ENCODE measurements at regions not wholly inside any gene's neighbourhood (a gene's known extent, or its start where the extent isn't known, plus 50 kb on each side); places are given as distances from the start of the nearest gene placed in this dataset.

DNA sequence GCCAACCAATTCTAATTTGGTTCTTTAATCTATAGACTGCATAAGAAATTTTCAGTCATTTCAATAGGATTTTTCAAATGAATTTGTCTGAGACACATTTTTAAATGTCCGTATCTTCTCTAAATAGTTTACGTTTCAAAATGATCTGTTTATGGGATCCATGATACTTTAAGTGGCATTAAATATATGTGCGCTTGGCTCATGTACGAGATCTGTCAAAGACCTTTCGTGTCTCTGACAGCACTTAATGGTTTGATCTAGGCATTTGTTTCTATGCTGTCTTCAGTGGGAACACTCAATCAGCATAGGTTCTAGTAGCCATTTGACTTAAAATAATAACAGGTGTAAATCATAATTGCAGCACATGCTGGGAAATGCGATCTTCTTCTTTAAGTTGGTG is 731.0 kb downstream of the CENPC start:
- Histone ChIP-seq H3K9ac (ENCODE audit: insufficient read depth, low read length) (no peak overlapping the region), H3K4me2 (ENCODE audit: extremely low read depth, insufficient read depth, low read length) (no peak overlapping the region), H2AFZ (ENCODE audit: low read length) (no peak overlapping the region), H3K27me3 (ENCODE audit: control insufficient read depth, insufficient read depth, low read length) (no peaks in the 10 kb centered on the region), H3K36me3 (ENCODE audit: control insufficient read depth, insufficient read depth, low read length) (no peaks in the 10 kb centered on the region), H3K4me1 (ENCODE audit: control insufficient read depth, extremely low read depth, insufficient read depth, low read length) (no peaks in the 10 kb centered on the region), H3K79me2 (ENCODE audit: control insufficient read depth, insufficient read depth, low read length) (no peaks in the 10 kb centered on the region), H3K9me3 (ENCODE audit: control insufficient read depth, insufficient read depth, low read depth, low read length) (no peaks in the 10 kb centered on the region), H3K4me3 (replicated peaks in 1 of 4; ENCODE audit: control extremely low read depth in 1 of 4, insufficient read depth in 1 of 4, low read depth in 3 of 4, low read length in 4 of 4) (no peak overlapping the region), H4K20me1 (ENCODE audit: control insufficient read depth, extremely low read depth, insufficient read depth, low read length) (no peaks in the 10 kb centered on the region), H3K27ac (ENCODE audit: insufficient read depth, low read length) (no peak overlapping the region)
- DNase-seq (ENCODE audit: low read depth in 2 of 2): no peak
- no peak for TF ChIP-seq EZH2 (IDR thresholded peaks at IDR 0.05; ENCODE audit: low read length, missing control alignments)
- TF ChIP-seq CTCF (conservative IDR thresholded peaks at IDR 0.05 in 1 of 2, IDR thresholded peaks at IDR 0.05 in 1 of 2; ENCODE audit: low read depth in 1 of 2, low read length in 2 of 2): no peak

- no peak for TF ChIP-seq EZH2 (IDR thresholded peaks at IDR 0.05; ENCODE audit: low read length, missing control alignments)
- TF ChIP-seq CTCF (conservative IDR thresholded peaks at IDR 0.05 in 1 of 2, IDR thresholded peaks at IDR 0.05 in 1 of 2; ENCODE audit: low read depth in 1 of 2, low read length in 2 of 2): no peak
- no peak overlapping the region for H2AFZ ChIP-seq (ENCODE audit: low read length)
- H3K4me3 ChIP-seq (replicated peaks in 1 of 4; ENCODE audit: control extremely low read depth in 1 of 4, insufficient read depth in 1 of 4, low read depth in 3 of 4, low read length in 4 of 4): no peak overlapping the region
- H3K36me3 ChIP-seq (ENCODE audit: control insufficient read depth, insufficient read depth, low read length): no peaks in the 10 kb centered on the region
- no peaks in the 10 kb centered on the region for H4K20me1 ChIP-seq (ENCODE audit: control insufficient read depth, extremely low read depth, insufficient read depth, low read length)
- no peaks in the 10 kb centered on the region for H3K27me3 ChIP-seq (ENCODE audit: control insufficient read depth, insufficient read depth, low read length)
- no peaks in the 10 kb centered on the region for H3K4me1 ChIP-seq (ENCODE audit: control insufficient read depth, extremely low read depth, insufficient read depth, low read length)
- no peak overlapping the region for H3K9ac ChIP-seq (ENCODE audit: insufficient read depth, low read length)
- no peaks in the 10 kb centered on the region for H3K79me2 ChIP-seq (ENCODE audit: control insufficient read depth, insufficient read depth, low read length)
- H3K4me2 ChIP-seq (ENCODE audit: extremely low read depth, insufficient read depth, low read length): no peak overlapping the region
- no peaks in the 10 kb centered on the region for H3K9me3 ChIP-seq (ENCODE audit: control insufficient read depth, insufficient read depth, low read depth, low read length)
- no peak overlapping the region for H3K27ac ChIP-seq (ENCODE audit: insufficient read depth, low read length)
- DNase-seq (ENCODE audit: low read depth in 2 of 2): no peak
Observed at GRCh38 chr4:66805582-66805981, 739.7 kb downstream of the CENPC start.

DNA sequence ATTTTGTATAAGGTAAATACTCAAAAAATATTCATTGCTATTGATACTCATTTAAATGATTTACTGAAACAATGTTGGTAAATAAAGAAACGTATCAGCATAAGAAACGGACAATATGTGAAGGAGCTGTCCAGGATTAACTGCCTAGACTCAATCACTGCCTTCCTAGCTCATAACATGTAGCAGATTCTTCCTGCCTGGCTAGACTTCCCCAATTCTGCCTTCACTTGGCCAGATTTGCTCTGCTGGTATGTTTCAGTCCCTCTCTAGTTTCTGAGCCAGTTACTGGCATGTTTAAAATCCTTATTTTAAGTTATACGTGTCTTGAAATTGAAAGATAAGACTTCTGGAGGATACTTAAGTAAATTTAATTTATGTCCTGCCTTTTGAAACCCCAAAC is 740.3 kb downstream of the CENPC start:
- Histone ChIP-seq H3K9me3 (ENCODE audit: control insufficient read depth, insufficient read depth, low read depth, low read length) (no peaks in the 10 kb centered on the region), H3K4me1 (ENCODE audit: control insufficient read depth, extremely low read depth, insufficient read depth, low read length) (no peaks in the 10 kb centered on the region), H3K27me3 (ENCODE audit: control insufficient read depth, insufficient read depth, low read length) (no peaks in the 10 kb centered on the region), H3K4me2 (ENCODE audit: extremely low read depth, insufficient read depth, low read length) (no peak overlapping the region), H3K27ac (ENCODE audit: insufficient read depth, low read length) (no peak overlapping the region), H2AFZ (ENCODE audit: low read length) (no peak overlapping the region), H3K4me3 (replicated peaks in 1 of 4; ENCODE audit: control extremely low read depth in 1 of 4, insufficient read depth in 1 of 4, low read depth in 3 of 4, low read length in 4 of 4) (no peak overlapping the region), H3K36me3 (ENCODE audit: control insufficient read depth, insufficient read depth, low read length) (no peaks in the 10 kb centered on the region), H3K79me2 (ENCODE audit: control insufficient read depth, insufficient read depth, low read length) (no peaks in the 10 kb centered on the region), H3K9ac (ENCODE audit: insufficient read depth, low read length) (no peak overlapping the region), H4K20me1 (ENCODE audit: control insufficient read depth, extremely low read depth, insufficient read depth, low read length) (no peaks in the 10 kb centered on the region)
- no peak for TF ChIP-seq CTCF (conservative IDR thresholded peaks at IDR 0.05 in 1 of 2, IDR thresholded peaks at IDR 0.05 in 1 of 2; ENCODE audit: low read depth in 1 of 2, low read length in 2 of 2)
- no peak for TF ChIP-seq EZH2 (IDR thresholded peaks at IDR 0.05; ENCODE audit: low read length, missing control alignments)
- no peak for DNase-seq (ENCODE audit: low read depth in 2 of 2)
